MM.1S (cell line): ENCODE measurements at regions not wholly inside any gene's neighbourhood (a gene's known extent, or its start where the extent isn't known, plus 50 kb on each side); places are given as distances from the start of the nearest gene placed in this dataset.

Experiments
- DNase-seq: peaks from one replicate; pipeline ENCODE4 v3.0.0-alpha.2; 2015
- H2AFZ ChIP-seq: fragments of 300-600 bp; sonication (generic); 2 replicates; pipeline ENCODE4 v1.6.0; 2016; ENCODE audit warnings: antibody characterized with exemption, low read length
- H3F3A ChIP-seq: fragments of 300-600 bp; sonication (generic); 2 replicates; pipeline ENCODE4 v1.6.1; 2016; ENCODE audit warnings: mild to moderate bottlenecking, antibody characterized with exemption, low read length, moderate library complexity, mixed read lengths; ENCODE audit not compliant: insufficient read depth
- H3K27ac ChIP-seq: fragments of 300-600 bp; sonication (generic); 2 replicates; pipeline ENCODE4 v1.5.1; 2016; ENCODE audit warnings: mild to moderate bottlenecking, low read length
- H3K27me3 ChIP-seq: fragments of 300-600 bp; sonication (generic); replicated peaks from 2 replicates; pipeline ENCODE4 v1.6.0; 2016; ENCODE audit warnings: low read length; ENCODE audit not compliant: insufficient read depth
- H3K36me3 ChIP-seq: fragments of 300-600 bp; sonication (generic); replicated peaks from 2 replicates; pipeline ENCODE4 v1.6.1; 2016; ENCODE audit warnings: mild to moderate bottlenecking, low read length, mixed read lengths; ENCODE audit not compliant: insufficient read depth
- H3K4me1 ChIP-seq: fragments of 300-600 bp; sonication (generic); 2 replicates; pipeline ENCODE4 v1.6.1; 2016; ENCODE audit warnings: low read length, mixed read lengths
- H3K4me2 ChIP-seq: fragments of 300-600 bp; sonication (generic); 2 replicates; pipeline ENCODE4 v1.6.0; 2016; ENCODE audit warnings: low read depth, low read length
- H3K4me3 ChIP-seq: fragments of 300-600 bp; sonication (generic); 2 replicates; pipeline ENCODE4 v1.5.1; 2016; ENCODE audit warnings: low read length, mixed read lengths
- H3K79me2 ChIP-seq: fragments of 300-600 bp; sonication (generic); 2 replicates; pipeline ENCODE4 v1.6.1; 2016; ENCODE audit warnings: mixed run types, low read length, mixed read lengths
- H3K9ac ChIP-seq: fragments of 300-600 bp; sonication (generic); 2 replicates; pipeline ENCODE4 v1.6.1; 2016; ENCODE audit warnings: low read length, mixed read lengths
- H3K9me2 ChIP-seq: fragments of 300-600 bp; sonication (generic); replicated peaks from 2 replicates; pipeline ENCODE4 v1.6.1; 2016; ENCODE audit warnings: mild to moderate bottlenecking, low read length, mixed read lengths; ENCODE audit not compliant: insufficient read depth
- H3K9me3 ChIP-seq: fragments of 300-600 bp; sonication (generic); replicated peaks from 2 replicates; pipeline ENCODE4 v1.6.1; 2016; ENCODE audit warnings: mild to moderate bottlenecking, low read length, mixed read lengths; ENCODE audit not compliant: insufficient read depth
- H4K20me1 ChIP-seq: fragments of 300-600 bp; sonication (generic); 2 replicates; pipeline ENCODE4 v1.6.1; 2016; ENCODE audit warnings: mild to moderate bottlenecking, low read length, moderate library complexity, mixed read lengths; ENCODE audit not compliant: insufficient read depth
- EZH2 ChIP-seq: fragments of 300-600 bp; sonication (generic); optimal IDR thresholded peaks from 2 replicates; pipeline ENCODE3; 2017; ENCODE audit warnings: low read depth, mild to moderate bottlenecking, antibody characterized with exemption, low read length, mixed read lengths
- EZH2phosphoT487 ChIP-seq: fragments of 300-600 bp; sonication (generic); IDR thresholded peaks from 2 replicates; pipeline ENCODE4 v1.6.1; 2018; ENCODE audit warnings: antibody characterized with exemption, low read length
- TF ChIP-seq, protein P1 (sequence below): fragments of 300-600 bp; sonication (generic); IDR thresholded peaks from 2 replicates; pipeline ENCODE4 v1.5.1; 2016; ENCODE audit warnings: antibody characterized with exemption, low read length, mixed read lengths

DNA sequence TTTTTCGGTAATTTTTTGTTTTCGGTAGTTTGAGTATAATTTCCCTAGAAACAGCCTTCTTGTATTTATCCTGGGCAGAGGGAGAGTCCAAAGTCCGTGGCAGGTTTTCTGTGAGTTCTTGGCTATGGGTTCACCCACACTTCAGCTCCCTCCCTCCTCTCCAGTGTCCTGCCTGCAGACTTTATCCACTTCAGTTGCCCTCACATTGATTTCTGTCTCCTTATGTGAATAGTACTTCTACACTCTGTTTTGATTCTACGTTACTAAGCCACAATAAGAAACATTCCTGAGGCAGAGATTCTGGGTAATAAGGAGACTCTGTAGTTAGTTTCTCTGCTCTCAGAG is 868.6 kb downstream of the METTL15 start:
- Histone ChIP-seq H3K27ac (no peak overlapping the region), H3K9me2 (no peaks in the 10 kb centered on the region), H3K4me1 (no peaks in the 10 kb centered on the region), H3K36me3 (no peaks in the 10 kb centered on the region), H3F3A (0 out of 2 replicates have a peak, but pooled peaks cover 4% of the 10 kb centered on the region), H3K4me2 (peak overlapping the region; percentile 35; the same call in 1 of the 2 replicates), H3K9me3 (no peaks in the 10 kb centered on the region), H3K27me3 (no peaks in the 10 kb centered on the region), H3K79me2 (no peaks in the 10 kb centered on the region), H3K4me3 (peak overlapping the region; percentile 13; the same call in 1 of the 2 replicates), H2AFZ (no peak overlapping the region; the same call in 1 of the 2 replicates), H4K20me1 (no peaks in the 10 kb centered on the region), H3K9ac (no peak overlapping the region)
- no peak for TF ChIP-seq EZH2phosphoT487
- TF ChIP-seq, protein P1, sequence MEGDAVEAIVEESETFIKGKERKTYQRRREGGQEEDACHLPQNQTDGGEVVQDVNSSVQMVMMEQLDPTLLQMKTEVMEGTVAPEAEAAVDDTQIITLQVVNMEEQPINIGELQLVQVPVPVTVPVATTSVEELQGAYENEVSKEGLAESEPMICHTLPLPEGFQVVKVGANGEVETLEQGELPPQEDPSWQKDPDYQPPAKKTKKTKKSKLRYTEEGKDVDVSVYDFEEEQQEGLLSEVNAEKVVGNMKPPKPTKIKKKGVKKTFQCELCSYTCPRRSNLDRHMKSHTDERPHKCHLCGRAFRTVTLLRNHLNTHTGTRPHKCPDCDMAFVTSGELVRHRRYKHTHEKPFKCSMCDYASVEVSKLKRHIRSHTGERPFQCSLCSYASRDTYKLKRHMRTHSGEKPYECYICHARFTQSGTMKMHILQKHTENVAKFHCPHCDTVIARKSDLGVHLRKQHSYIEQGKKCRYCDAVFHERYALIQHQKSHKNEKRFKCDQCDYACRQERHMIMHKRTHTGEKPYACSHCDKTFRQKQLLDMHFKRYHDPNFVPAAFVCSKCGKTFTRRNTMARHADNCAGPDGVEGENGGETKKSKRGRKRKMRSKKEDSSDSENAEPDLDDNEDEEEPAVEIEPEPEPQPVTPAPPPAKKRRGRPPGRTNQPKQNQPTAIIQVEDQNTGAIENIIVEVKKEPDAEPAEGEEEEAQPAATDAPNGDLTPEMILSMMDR: no peak
- TF ChIP-seq EZH2: no peak
- DNase-seq: no peak

DNA sequence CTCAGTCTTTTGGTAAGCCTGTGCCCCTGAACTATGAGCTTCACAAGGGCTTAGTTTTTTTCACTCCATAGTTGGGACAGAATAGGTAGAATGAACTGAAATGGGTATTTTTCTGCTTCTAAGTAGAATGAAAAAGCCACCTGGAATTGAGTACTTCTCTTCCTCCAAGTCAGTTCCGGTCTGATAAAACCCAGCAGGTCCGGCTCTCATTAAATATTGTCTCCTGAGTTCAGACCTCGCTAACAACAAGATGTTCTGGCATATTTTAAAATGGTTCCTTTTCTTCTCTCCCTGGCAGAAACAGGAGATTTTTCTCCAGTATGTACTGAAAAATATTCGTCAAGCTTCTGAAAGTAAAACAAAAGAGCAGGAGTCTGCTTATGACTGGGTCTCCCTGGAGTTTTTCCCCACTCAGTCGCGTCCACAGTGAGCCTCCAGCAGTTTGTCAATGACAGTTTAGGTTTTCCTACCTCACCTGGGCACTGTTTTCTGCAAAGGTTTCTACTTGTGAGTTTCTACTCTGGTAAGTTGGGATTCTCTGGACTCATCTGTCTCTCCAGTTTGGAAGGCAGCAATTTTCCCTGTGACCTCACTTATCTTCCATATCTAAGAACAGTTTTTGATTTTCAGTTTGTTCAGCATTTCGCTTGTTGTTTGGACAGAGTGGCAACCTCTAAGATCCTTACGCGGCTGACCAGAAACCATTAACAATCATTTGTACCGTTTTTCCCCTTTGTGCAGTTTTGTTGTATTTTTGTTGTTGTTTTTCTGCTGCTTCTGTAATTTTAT is 868.0 kb downstream of the METTL15 start:
- Histone ChIP-seq H3K27ac (peak overlapping the region; percentile 25; the same call in 1 of the 2 replicates), H3K4me1 (no peaks in the 10 kb centered on the region), H3K36me3 (no peaks in the 10 kb centered on the region), H3K27me3 (no peaks in the 10 kb centered on the region), H3F3A (0 out of 2 replicates have a peak, but pooled peaks cover 4% of the 10 kb centered on the region), H2AFZ (peak overlapping the region; percentile 62), H3K9me3 (no peaks in the 10 kb centered on the region), H4K20me1 (no peaks in the 10 kb centered on the region), H3K4me3 (peak overlapping the region; percentile 13; the same call in 1 of the 2 replicates), H3K4me2 (peak overlapping the region; percentile 35; the same call in 1 of the 2 replicates), H3K9me2 (no peaks in the 10 kb centered on the region), H3K79me2 (no peaks in the 10 kb centered on the region), H3K9ac (no peak overlapping the region; the same call in 1 of the 2 replicates)
- TF ChIP-seq EZH2: no peak
- TF ChIP-seq, protein P1: no peak
- no peak for TF ChIP-seq EZH2phosphoT487
- peak; percentile 21 for DNase-seq

DNA sequence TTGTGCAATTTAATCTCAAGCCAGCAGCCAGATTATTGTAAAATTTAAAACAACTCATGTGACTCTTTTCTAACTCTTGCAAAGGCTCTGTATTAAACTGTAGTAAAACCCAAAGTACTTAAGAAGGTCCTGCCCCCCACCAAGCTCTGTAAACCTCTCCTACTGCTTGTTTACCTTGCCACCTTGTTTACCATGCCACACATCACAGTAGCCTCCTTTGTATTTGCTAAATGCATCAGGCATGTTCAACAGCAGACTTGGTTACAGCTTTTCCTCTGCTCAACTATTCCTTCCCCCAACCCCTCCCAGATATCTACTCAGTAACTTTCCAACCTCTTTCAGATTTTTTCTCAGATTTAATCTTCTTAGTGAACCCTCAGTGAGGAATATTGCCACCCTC is 861.6 kb downstream of the METTL15 start:
- Histone ChIP-seq H3K27ac (no peak overlapping the region), H3K27me3 (no peaks in the 10 kb centered on the region), H3K36me3 (no peaks in the 10 kb centered on the region), H3K9me3 (no peaks in the 10 kb centered on the region), H3K4me3 (no peak overlapping the region), H3F3A (no peaks in the 10 kb centered on the region), H3K4me2 (no peak overlapping the region), H3K9ac (no peak overlapping the region), H3K4me1 (no peaks in the 10 kb centered on the region), H4K20me1 (no peaks in the 10 kb centered on the region), H3K79me2 (no peaks in the 10 kb centered on the region), H2AFZ (no peak overlapping the region), H3K9me2 (no peaks in the 10 kb centered on the region)
- TF ChIP-seq EZH2 (no peak), EZH2phosphoT487 (no peak)
- TF ChIP-seq, protein P1: no peak
- no peak for DNase-seq
